Small intestine (tissue), 7 donors: ENCODE measurements at regions not wholly inside any gene's neighbourhood (a gene's known extent, or its start where the extent isn't known, plus 50 kb on each side); places are given as distances from the start of the nearest gene placed in this dataset.
A peak's percentile ranks its signal among the peaks of the same experiment; 100 is the strongest.
"Not testable (repeated sequence)": the region's sequence is repeated elsewhere in the genome, so short reads cannot be mapped to it uniquely, and the experiment has no call there.

ENCODE experiments used
- DNase-seq, 2 donors: peaks; one replicate each; pipeline versions ENCODE4 v3.0.0 to v3.0.0-alpha.2; 2013
- FAIRE-seq: peaks from 2 replicates; lab custom pipeline; 2012; peaks lifted over from hg19 to GRCh38; lab: Jason Lieb, UNC
- H3K27ac ChIP-seq, 3 donors: one replicate each; pipeline ENCODE4 v1.5.1; 2013; ENCODE audit warnings: low read length in 2 of 3, mild to moderate bottlenecking in 2 of 3, control low read depth in 1 of 3, inconsistent platforms in 1 of 3, low read depth in 1 of 3, moderate library complexity in 1 of 3
- H3K27me3 ChIP-seq, 3 donors: one replicate each; pipeline ENCODE4 v1.6.1; 2013; ENCODE audit warnings: low read length in 3 of 3, inconsistent platforms in 1 of 3; ENCODE audit not compliant: control insufficient read depth in 3 of 3, insufficient read depth in 3 of 3
- H3K36me3 ChIP-seq, 3 donors: one replicate each; pipeline ENCODE4 v1.6.1; 2013; ENCODE audit warnings: low read length in 3 of 3, inconsistent platforms in 1 of 3, low read depth in 1 of 3, mild to moderate bottlenecking in 1 of 3, moderate library complexity in 1 of 3; ENCODE audit not compliant: control insufficient read depth in 3 of 3, insufficient read depth in 2 of 3
- H3K4me1 ChIP-seq, 3 donors: one replicate each; pipeline ENCODE4 v1.6.1; 2013; ENCODE audit warnings: low read length in 2 of 3, inconsistent platforms in 1 of 3, low read depth in 1 of 3, mild to moderate bottlenecking in 1 of 3, moderate library complexity in 1 of 3; ENCODE audit not compliant: control insufficient read depth in 3 of 3, insufficient read depth in 2 of 3
- H3K4me3 ChIP-seq, 3 donors: one replicate each; pipeline ENCODE4 v1.5.1; 2013; ENCODE audit warnings: low read length in 3 of 3, control low read depth in 1 of 3, inconsistent platforms in 1 of 3, low read depth in 1 of 3, mild to moderate bottlenecking in 1 of 3, moderate library complexity in 1 of 3
- H3K9me3 ChIP-seq, 2 donors: one replicate each; pipeline ENCODE4 v1.6.1; 2013; ENCODE audit warnings: low read depth in 1 of 2, low read length in 1 of 2; ENCODE audit not compliant: control insufficient read depth in 2 of 2, insufficient read depth in 1 of 2
- WGBS, 3 donors: extraction: QIAGEN DNeasy Blood & Tissue Kit; methylation state at CpG; one replicate each; pipeline ENCODE4 v1.1.7; 2013; 5-methylcytosine and 5-hydroxymethylcytosine counted together
- donor health status: healthy with polysubstance abuse.
- donor health status: control.
- donor health status: control.
- donor health status: Bipolar disorder and iron deficiency.
- donor health status: healthy.

DNA sequence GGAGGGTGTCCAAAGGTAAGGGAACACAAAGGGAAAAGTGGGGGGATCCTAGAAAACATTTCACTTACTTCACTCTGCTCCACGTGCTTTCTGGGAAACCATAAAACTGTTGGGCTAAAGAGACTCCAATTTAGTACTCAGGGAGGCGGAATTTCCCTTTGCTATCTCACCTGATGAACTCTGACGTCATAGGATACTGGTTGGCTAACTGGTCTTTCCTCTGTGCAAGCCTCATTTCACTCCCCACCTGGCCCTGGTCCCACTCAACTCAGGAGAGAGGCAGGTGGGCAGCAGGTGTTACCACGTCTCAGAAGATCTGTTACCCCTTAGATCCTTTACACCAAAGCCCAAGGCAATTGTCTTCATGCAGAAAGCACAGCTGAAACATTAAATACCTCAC lies 51.8 kb upstream of the PMAIP1 start:
- H3K4me1 ChIP-seq, result peaks cover 2 to 17% (median 4%) of the 10 kb centered on the region in 3 donors
- no peak overlapping the region for H3K4me3 ChIP-seq
- no peaks in the 10 kb centered on the region for H3K36me3 ChIP-seq
- H3K27ac ChIP-seq, result peak overlapping the region in 1 of 3 donors; percentile 52
- H3K9me3 ChIP-seq, result no peaks in the 10 kb centered on the region
- FAIRE-seq, result no peak
- WGBS, 3 donors, result 17 to 47% (median 26%) methylated on average over 4 of the region's 4 CpGs
- DNase-seq, result peak in 1 of 2 donors; percentile 50
- H3K27me3 ChIP-seq, result no peaks in the 10 kb centered on the region

DNA sequence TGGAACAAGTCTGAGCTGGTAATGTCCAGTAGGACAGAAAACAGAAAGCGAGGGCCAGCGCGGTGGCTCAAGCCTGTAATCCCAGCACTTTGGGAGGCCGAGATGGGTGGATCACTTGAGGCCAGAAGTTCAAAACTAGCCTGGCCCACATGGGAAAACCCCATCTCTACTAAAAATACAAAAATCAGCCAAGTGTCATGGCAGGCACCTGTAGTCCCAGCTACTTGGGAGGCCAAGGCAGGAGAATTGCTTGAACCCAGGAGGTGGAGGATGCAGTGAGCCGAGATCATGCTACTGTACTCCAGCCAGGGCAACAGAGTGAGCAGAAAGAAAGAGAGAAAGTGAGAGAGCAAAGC lies 52.3 kb upstream of the PMAIP1 start:
- H3K27ac ChIP-seq, result peak overlapping the region in 1 of 3 donors; percentile 52
- peaks cover 2 to 17% (median 4%) of the 10 kb centered on the region in 3 donors for H3K4me1 ChIP-seq
- not testable (repeated sequence) for H3K4me3 ChIP-seq, DNase-seq, H3K36me3 ChIP-seq, FAIRE-seq, H3K9me3 ChIP-seq, H3K27me3 ChIP-seq
- WGBS, 3 donors, result 48 to 70% (median 63%) methylated on average over 5 of the region's 5 CpGs

DNA sequence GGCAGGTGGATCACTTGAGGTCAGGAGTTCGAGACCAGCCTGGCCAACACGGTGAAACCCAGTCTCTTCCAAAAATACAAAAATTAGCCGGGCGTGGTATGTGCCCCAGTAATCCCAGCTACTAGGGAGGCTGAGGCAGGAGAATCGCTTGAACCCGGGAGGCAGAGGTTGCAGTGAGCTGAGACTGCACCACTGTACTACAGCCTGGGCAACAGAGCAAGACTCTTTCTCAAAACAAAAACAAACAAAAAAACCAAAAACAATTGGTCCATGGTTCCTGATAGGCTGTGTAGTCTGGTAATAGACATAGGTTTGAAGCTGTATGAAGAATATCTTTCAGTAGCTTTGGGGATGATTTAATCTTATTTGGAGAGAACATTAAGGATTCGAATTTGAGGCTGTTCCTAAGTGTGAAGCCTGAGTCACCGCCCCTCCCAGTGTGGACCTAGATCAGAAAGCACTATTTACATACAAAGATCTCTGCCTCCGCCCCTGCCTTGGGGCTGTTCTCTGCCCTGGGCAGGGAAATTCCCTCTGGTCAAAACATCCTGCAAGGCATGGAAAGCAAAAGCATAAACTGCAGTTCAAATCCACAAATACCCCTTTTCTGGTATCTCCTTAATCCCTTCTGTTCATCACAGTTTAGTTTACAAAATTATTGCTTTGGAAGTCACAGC lies 52.8 kb upstream of the PMAIP1 start:
- no peaks in the 10 kb centered on the region for H3K9me3 ChIP-seq
- DNase-seq, result peak; percentile 78 to 87
- no peak overlapping the region for H3K4me3 ChIP-seq
- FAIRE-seq, result no peak
- WGBS, 3 donors, result 47 to 62% (median 48%) methylated on average over 9 of the region's 9 CpGs
- no peaks in the 10 kb centered on the region for H3K27me3 ChIP-seq
- H3K27ac ChIP-seq, result peak overlapping the region in 1 of 3 donors; percentile 52
- peaks cover 2 to 17% (median 4%) of the 10 kb centered on the region in 3 donors for H3K4me1 ChIP-seq
- H3K36me3 ChIP-seq, result no peaks in the 10 kb centered on the region

DNA sequence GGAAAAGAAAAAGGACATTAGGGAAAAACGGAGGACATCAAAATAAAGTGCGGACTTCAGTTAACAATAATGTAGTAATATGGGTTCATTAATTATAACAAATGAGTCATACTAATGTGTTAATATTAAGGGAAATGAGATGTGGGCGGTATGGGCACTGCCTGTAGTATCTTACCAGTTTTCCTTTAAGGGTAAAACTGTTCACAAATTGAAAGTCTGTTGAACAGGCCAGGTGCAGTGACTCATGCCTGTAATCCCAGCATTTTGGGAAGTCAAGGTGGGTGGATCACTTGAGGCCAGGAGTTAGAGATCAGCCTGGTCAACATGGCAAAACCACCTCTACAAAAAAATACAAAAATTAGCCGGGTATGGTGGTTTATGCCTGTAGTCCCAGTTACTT lies 56.8 kb upstream of the PMAIP1 start:
- DNase-seq (no peak), FAIRE-seq (no peak)
- Histone ChIP-seq H3K36me3 (no peaks in the 10 kb centered on the region), H3K9me3 (no peaks in the 10 kb centered on the region), H3K27me3 (no peaks in the 10 kb centered on the region), H3K27ac (no peak overlapping the region), H3K4me1 (peaks cover 2 to 15% (median 4%) of the 10 kb centered on the region in 3 donors), H3K4me3 (no peak overlapping the region)
- WGBS, 3 donors, result 84 to 91% (median 86%) methylated on average over 4 of the region's 4 CpGs

DNA sequence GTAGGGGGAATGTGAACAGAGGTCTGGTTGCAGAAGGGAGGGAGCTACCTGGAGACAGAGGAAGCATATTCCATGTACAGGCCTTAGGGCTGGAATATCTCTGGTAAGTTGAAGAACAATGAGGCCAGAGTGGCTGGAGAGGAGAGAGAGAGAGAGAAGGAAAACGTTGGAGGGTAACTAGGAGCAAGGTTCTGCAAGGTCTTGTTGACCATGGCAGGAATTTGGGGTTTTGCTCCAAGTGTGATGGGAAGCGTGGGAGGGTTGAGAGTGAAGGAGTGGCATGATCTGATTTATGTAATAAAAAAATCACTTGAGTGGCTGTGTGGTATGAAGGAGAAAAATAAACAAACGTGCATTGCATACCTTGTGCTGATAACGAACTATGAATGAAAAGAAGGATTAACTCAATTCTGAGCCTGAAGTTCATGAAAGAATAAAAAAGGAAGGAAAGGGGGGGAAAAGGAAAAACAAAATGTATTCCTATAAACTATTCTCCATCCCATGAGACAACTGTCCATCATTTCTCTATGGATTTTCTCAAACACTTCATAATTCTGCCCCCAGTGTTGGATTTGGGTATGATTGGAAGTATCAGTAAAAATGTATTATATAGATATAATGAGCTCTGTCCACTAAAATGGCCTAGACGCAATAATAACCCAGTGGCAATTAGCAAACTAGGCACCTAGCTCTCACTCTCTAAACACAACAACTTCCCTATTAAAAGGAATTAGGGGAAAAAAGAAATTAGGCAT lies 59.7 kb upstream of the PMAIP1 start:
- no peak for FAIRE-seq
- H3K9me3 ChIP-seq, result no peaks in the 10 kb centered on the region
- H3K4me3 ChIP-seq, result no peak overlapping the region
- no peak overlapping the region for H3K27ac ChIP-seq
- H3K27me3 ChIP-seq, result no peaks in the 10 kb centered on the region
- peaks cover 0 to 10% (median 0%) of the 10 kb centered on the region in 3 donors for H3K4me1 ChIP-seq
- no peak for DNase-seq
- no peaks in the 10 kb centered on the region for H3K36me3 ChIP-seq
- WGBS, 3 donors, result 35 to 62% (median 52%) methylated on average over 5 of the region's 5 CpGs

DNA sequence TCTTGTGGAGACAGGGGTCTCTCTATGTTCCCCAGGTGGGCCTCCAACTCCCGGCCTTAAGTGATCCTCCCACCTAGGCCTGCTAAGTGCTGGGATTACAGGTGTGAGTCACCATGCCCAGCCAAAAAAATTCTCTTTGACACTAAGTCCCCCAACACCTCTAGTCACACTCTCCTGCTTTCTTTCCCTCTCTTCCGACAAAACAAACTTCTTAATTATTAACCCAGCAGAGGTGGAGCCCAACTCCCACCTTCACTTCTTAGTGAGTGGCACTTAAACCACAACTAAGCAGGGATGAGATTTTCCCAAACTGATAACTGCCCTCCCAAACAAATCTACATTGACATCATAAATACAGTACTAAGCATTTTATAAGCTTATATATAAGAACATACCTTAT lies 60.5 kb upstream of the PMAIP1 start:
- Histone ChIP-seq H3K36me3 (no peaks in the 10 kb centered on the region), H3K27ac (no peak overlapping the region), H3K27me3 (no peaks in the 10 kb centered on the region), H3K4me3 (no peak overlapping the region), H3K9me3 (no peaks in the 10 kb centered on the region), H3K4me1 (peaks cover 0 to 10% (median 0%) of the 10 kb centered on the region in 3 donors)
- WGBS, 3 donors, result 31 to 64% (median 50%) methylated on average over 2 of the region's 2 CpGs
- FAIRE-seq (no peak), DNase-seq (no peak)

DNA sequence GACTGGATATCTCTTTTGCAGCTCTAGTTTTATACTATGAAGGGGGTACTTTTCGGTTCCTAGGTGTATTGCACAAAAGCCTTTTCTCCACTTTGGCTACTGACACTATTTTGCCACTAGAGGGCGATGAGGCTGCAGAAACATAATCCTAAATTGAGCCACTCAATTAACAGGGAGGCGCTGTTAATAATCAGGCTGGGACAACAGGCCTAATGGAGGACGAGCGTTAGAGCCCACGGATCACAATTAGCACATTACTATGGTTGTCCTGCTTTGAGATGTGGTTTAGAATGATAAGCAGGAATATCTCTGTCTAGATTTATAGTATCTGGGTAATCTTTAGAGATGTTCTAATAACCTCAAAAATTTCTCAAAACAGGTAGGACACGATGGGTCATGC lies 62.2 kb upstream of the PMAIP1 start:
- H3K9me3 ChIP-seq, result no peaks in the 10 kb centered on the region
- DNase-seq (peak; percentile 77 to 80), FAIRE-seq (no peak)
- H3K27me3 ChIP-seq, result no peaks in the 10 kb centered on the region
- no peak overlapping the region for H3K27ac ChIP-seq
- no peaks in the 10 kb centered on the region for H3K36me3 ChIP-seq
- H3K4me3 ChIP-seq, result no peak overlapping the region
- 12 to 16% (median 15%) methylated on average over 7 of the region's 7 CpGs for WGBS, 3 donors
- H3K4me1 ChIP-seq, result peaks cover 0 to 7% (median 0%) of the 10 kb centered on the region in 3 donors

DNA sequence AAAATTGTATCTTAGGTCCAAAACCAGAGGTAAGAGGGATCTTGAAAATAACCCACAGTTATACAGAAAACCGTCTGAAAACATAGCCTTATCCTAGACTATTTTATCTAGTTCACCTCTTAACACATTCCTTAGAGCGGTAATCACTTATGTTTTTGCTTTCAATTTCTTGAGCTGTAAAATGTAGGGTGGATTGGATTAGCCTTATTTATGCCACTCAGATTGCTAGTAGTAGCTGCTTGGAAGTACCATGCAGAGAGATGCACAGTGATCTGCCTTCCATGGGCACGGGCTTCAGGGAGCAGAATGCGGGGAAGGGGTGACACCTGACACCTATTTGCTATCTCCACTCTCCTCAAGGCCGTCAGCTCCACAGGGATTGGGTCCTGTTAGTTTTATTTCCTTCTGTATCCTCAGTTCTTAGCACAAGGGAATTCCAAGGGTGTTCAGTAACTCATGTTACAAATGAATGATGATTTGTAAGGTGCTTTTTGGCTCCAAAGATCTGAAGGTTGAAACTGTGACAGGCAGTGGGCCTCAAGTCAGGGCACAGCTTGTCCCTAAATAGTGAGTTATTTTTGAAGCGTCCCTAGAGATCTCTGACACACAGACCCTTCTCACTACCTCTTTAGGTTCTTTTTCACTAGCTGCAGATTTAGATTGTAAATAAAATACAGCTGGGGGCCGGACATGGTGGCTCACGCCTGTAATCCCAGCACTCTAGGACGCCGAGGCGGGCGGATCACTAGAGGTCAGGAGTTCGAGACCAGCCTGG lies 64.0 kb upstream of the PMAIP1 start:
- 64 to 71% (median 70%) methylated on average over 13 of the region's 13 CpGs for WGBS, 3 donors
- DNase-seq (peak in 1 of 2 donors; percentile 38), FAIRE-seq (no peak)
- no peak overlapping the region for H3K27ac ChIP-seq
- no peaks in the 10 kb centered on the region for H3K36me3 ChIP-seq
- H3K4me3 ChIP-seq, result no peak overlapping the region
- no peaks in the 10 kb centered on the region for H3K27me3 ChIP-seq
- no peaks in the 10 kb centered on the region for H3K9me3 ChIP-seq
- peaks cover 0 to 7% (median 0%) of the 10 kb centered on the region in 3 donors for H3K4me1 ChIP-seq
